ENCODE measurements at regions not wholly inside any gene's neighbourhood (a gene's known extent, or its start where the extent isn't known, plus 50 kb on each side); places are given as distances from the start of the nearest gene placed in this dataset.

GRCh38 chr9:91042024-91042423 lies 240.4 kb downstream of the SYK start:
- no peak overlapping the region for H3K4me3 ChIP-seq (ENCODE audit: control extremely low read depth in 1 of 5, extremely low read depth in 1 of 5, insufficient read depth in 1 of 5, low read depth in 2 of 5, low read length in 4 of 5)
- CTCF ChIA-PET: no interaction called here
- no peak overlapping the region for H2AFZ ChIP-seq (ENCODE audit: insufficient read depth, low read depth, low read length, poor library complexity, severe bottlenecking)
- no peaks in the 10 kb centered on the region for H3K9me3 ChIP-seq (ENCODE audit: control extremely low read depth in 1 of 3, control insufficient read depth in 2 of 3, insufficient read depth in 1 of 3, low read length in 2 of 3)
- POLR2A ChIA-PET: no interaction called here
- Mint-ChIP-seq H3K27me3 (peaks cover 27% of the 10 kb centered on the region), H3K4me1 (peaks cover 12% of the 10 kb centered on the region), H3K9me3 (ENCODE audit: insufficient read depth) (no peaks in the 10 kb centered on the region), H3K4me3 (no peak overlapping the region), H3K27ac (no peak overlapping the region)
- no peak overlapping the region for H3K27ac ChIP-seq (ENCODE audit: low read length in 2 of 2)
- no peaks in the 10 kb centered on the region for H3K79me2 ChIP-seq (ENCODE audit: control insufficient read depth, insufficient read depth, low read length)
- peaks cover 4 to 5% of the 10 kb centered on the region in 2 donors for H3K4me1 ChIP-seq (ENCODE audit: control insufficient read depth in 2 of 2, insufficient read depth in 2 of 2, low read length in 2 of 2)
- intact Hi-C loops (cut with micrococcal nuclease): no loop called here
- H3K4me2 ChIP-seq (replicated peaks; ENCODE audit: low read depth, low read length, poor library complexity, severe bottlenecking): no peak overlapping the region
- DNase-seq: no peak
- no peak for ATAC-seq (ENCODE audit: low read depth)
- TF ChIP-seq EZH2 (IDR thresholded peaks at IDR 0.05; ENCODE audit: borderline replicate concordance, insufficient read depth, low read depth, low read length, poor library complexity, severe bottlenecking) (no peak), CTCF (IDR thresholded peaks at IDR 0.05) (no peak)
- no peaks in the 10 kb centered on the region for H4K20me1 ChIP-seq (ENCODE audit: control insufficient read depth, insufficient read depth, low read length, poor library complexity, severe bottlenecking)
- no peak overlapping the region for H3K9ac ChIP-seq (ENCODE audit: low read length)
- peaks cover 0 to 14% (median 3%) of the 10 kb centered on the region in 4 experiments for H3K27me3 ChIP-seq (replicated peaks in 1 of 4; ENCODE audit: control extremely low read depth in 1 of 4, control insufficient read depth in 3 of 4, insufficient read depth in 4 of 4, low read length in 3 of 4)
- H3K36me3 ChIP-seq (replicated peaks in 1 of 2; ENCODE audit: control extremely low read depth in 1 of 2, control insufficient read depth in 1 of 2, extremely low read depth in 1 of 2, insufficient read depth in 2 of 2, low read length in 1 of 2): no peaks in the 10 kb centered on the region
- WGBS (ENCODE audit: insufficient coverage): 100% methylated on average over 1 of the region's 4 CpGs

GRCh38 chr9:91042541-91042940 lies 240.9 kb downstream of the SYK start:
- Mint-ChIP-seq H3K4me3 (no peak overlapping the region), H3K27ac (no peak overlapping the region), H3K4me1 (peaks cover 7% of the 10 kb centered on the region), H3K9me3 (ENCODE audit: insufficient read depth) (no peaks in the 10 kb centered on the region), H3K27me3 (peaks cover 31% of the 10 kb centered on the region)
- H4K20me1 ChIP-seq (ENCODE audit: control insufficient read depth, insufficient read depth, low read length, poor library complexity, severe bottlenecking): no peaks in the 10 kb centered on the region
- no peaks in the 10 kb centered on the region for H3K9me3 ChIP-seq (ENCODE audit: control extremely low read depth in 1 of 3, control insufficient read depth in 2 of 3, insufficient read depth in 1 of 3, low read length in 2 of 3)
- ChIA-PET POLR2A (no interaction called here), CTCF (no interaction called here)
- TF ChIP-seq EZH2 (IDR thresholded peaks at IDR 0.05; ENCODE audit: borderline replicate concordance, insufficient read depth, low read depth, low read length, poor library complexity, severe bottlenecking) (no peak), CTCF (IDR thresholded peaks at IDR 0.05) (no peak)
- ATAC-seq (ENCODE audit: low read depth): no peak
- H3K36me3 ChIP-seq (replicated peaks in 1 of 2; ENCODE audit: control extremely low read depth in 1 of 2, control insufficient read depth in 1 of 2, extremely low read depth in 1 of 2, insufficient read depth in 2 of 2, low read length in 1 of 2): no peaks in the 10 kb centered on the region
- H3K79me2 ChIP-seq (ENCODE audit: control insufficient read depth, insufficient read depth, low read length): no peaks in the 10 kb centered on the region
- DNase-seq: no peak
- no peak overlapping the region for H3K4me2 ChIP-seq (replicated peaks; ENCODE audit: low read depth, low read length, poor library complexity, severe bottlenecking)
- WGBS (ENCODE audit: insufficient coverage): 77% methylated on average over 3 of the region's 5 CpGs
- H3K9ac ChIP-seq (ENCODE audit: low read length): no peak overlapping the region
- intact Hi-C loops (cut with micrococcal nuclease): no loop called here
- peaks cover 0 to 15% (median 4%) of the 10 kb centered on the region in 4 experiments for H3K27me3 ChIP-seq (replicated peaks in 1 of 4; ENCODE audit: control extremely low read depth in 1 of 4, control insufficient read depth in 3 of 4, insufficient read depth in 4 of 4, low read length in 3 of 4)
- H3K4me1 ChIP-seq (ENCODE audit: control insufficient read depth in 2 of 2, insufficient read depth in 2 of 2, low read length in 2 of 2): no peaks in the 10 kb centered on the region
- H3K27ac ChIP-seq (ENCODE audit: low read length in 2 of 2): no peak overlapping the region
- no peak overlapping the region for H3K4me3 ChIP-seq (ENCODE audit: control extremely low read depth in 1 of 5, extremely low read depth in 1 of 5, insufficient read depth in 1 of 5, low read depth in 2 of 5, low read length in 4 of 5)
- H2AFZ ChIP-seq (ENCODE audit: insufficient read depth, low read depth, low read length, poor library complexity, severe bottlenecking): no peak overlapping the region
